GDM1 (cell line): ENCODE measurements at regions not wholly inside any gene's neighbourhood (a gene's known extent, or its start where the extent isn't known, plus 50 kb on each side); places are given as distances from the start of the nearest gene placed in this dataset.
"Not testable (repeated sequence)": the region's sequence is repeated elsewhere in the genome, so short reads cannot be mapped to it uniquely, and the experiment has no call there.

ENCODE experiments used
- DNase-seq: peaks from one replicate; lab custom pipeline; 2025; lab: John Stamatoyannopoulos, UW

GRCh38 chr4:177951026-177951425, 508.8 kb upstream of the AGA start:
- DNase-seq: no peak

- DNase-seq: no peak
These were observed 510.5 kb upstream of the AGA start for GRCh38 chr4:177952723-177953122.

- DNase-seq: no peak
These were observed 515.5 kb upstream of the AGA start for GRCh38 chr4:177957596-177958360.

GRCh38 chr4:177960566-177960965, 518.3 kb upstream of the AGA start:
- no peak for DNase-seq

- DNase-seq: no peak
These were observed 519.6 kb upstream of the AGA start for GRCh38 chr4:177961761-177962380.

GRCh38 chr4:177964061-177964460, 521.8 kb upstream of the AGA start:
- no peak for DNase-seq

GRCh38 chr4:177964693-177965168, 522.5 kb upstream of the AGA start:
- no peak for DNase-seq

- no peak for DNase-seq
These were observed 525.1 kb upstream of the AGA start for GRCh38 chr4:177967328-177967727.

- no peak for DNase-seq
These were observed 526.7 kb upstream of the AGA start for GRCh38 chr4:177968817-177969442.

GRCh38 chr4:177974461-177974860, 532.2 kb upstream of the AGA start:
- no peak for DNase-seq

- no peak for DNase-seq
These were observed 533.2 kb upstream of the AGA start for GRCh38 chr4:177975315-177975987.

GRCh38 chr4:177986236-177986635, 544.0 kb upstream of the AGA start:
- no peak for DNase-seq

GRCh38 chr4:177987896-177988295, 545.7 kb upstream of the AGA start:
- no peak for DNase-seq

GRCh38 chr4:177989503-177990201, 547.4 kb upstream of the AGA start:
- DNase-seq: no peak

GRCh38 chr4:178003098-178003657, 560.9 kb upstream of the AGA start:
- no peak for DNase-seq

GRCh38 chr4:178010596-178010995, 568.4 kb upstream of the AGA start:
- no peak for DNase-seq

GRCh38 chr4:178015046-178015445, 572.8 kb upstream of the AGA start:
- not testable (repeated sequence) for DNase-seq

GRCh38 chr4:178026999-178027398, 584.8 kb upstream of the AGA start:
- no peak for DNase-seq

- DNase-seq: no peak
These were observed 585.6 kb upstream of the AGA start for GRCh38 chr4:178027796-178028195.

GRCh38 chr4:178028481-178028880, 586.2 kb upstream of the AGA start:
- DNase-seq: no peak

- no peak for DNase-seq
These were observed 595.4 kb upstream of the AGA start for GRCh38 chr4:178037459-178038214.
